ENCODE measurements at regions not wholly inside any gene's neighbourhood (a gene's known extent, or its start where the extent isn't known, plus 50 kb on each side); places are given as distances from the start of the nearest gene placed in this dataset.

- no peak overlapping the region for H3K27ac Mint-ChIP-seq
- H3K9me2 ChIP-seq (ENCODE audit: insufficient read depth) = peaks cover 13% of the 10 kb centered on the region
- no peak overlapping the region for H3K4me2 ChIP-seq
- H4K20me1 ChIP-seq (replicated peaks; ENCODE audit: insufficient read depth) = no peaks in the 10 kb centered on the region
- ATAC-seq (no peak), DNase-seq (ENCODE audit: low spot score) (no peak)
- no peaks in the 10 kb centered on the region for H3K27me3 Mint-ChIP-seq (ENCODE audit: insufficient read depth, low read depth, poor library complexity)
- H3K36me3 Mint-ChIP-seq (ENCODE audit: low read depth) = no peaks in the 10 kb centered on the region
- no peaks in the 10 kb centered on the region for H3K4me1 ChIP-seq (ENCODE audit: insufficient read depth)
- H3K27ac ChIP-seq (ENCODE audit: low read depth) = no peak overlapping the region
- no peaks in the 10 kb centered on the region for H3K36me3 ChIP-seq (ENCODE audit: insufficient read depth)
- TF ChIP-seq REST (IDR thresholded peaks at IDR 0.05; ENCODE audit: unreplicated experiment) (no peak), JUNB (IDR thresholded peaks at IDR 0.05; ENCODE audit: unreplicated experiment) (no peak), NANOG (IDR thresholded peaks at IDR 0.05; ENCODE audit: borderline replicate concordance) (no peak), EZH2phosphoT487 (IDR thresholded peaks at IDR 0.05; ENCODE audit: unreplicated experiment) (no peak), STAT1 (IDR thresholded peaks at IDR 0.05; ENCODE audit: unreplicated experiment) (no peak), EZH2 (IDR thresholded peaks at IDR 0.05; ENCODE audit: low read depth, unreplicated experiment) (no peak), ZNF114 (CRISPR knock-in tag; IDR thresholded peaks at IDR 0.05) (no peak), POLR2AphosphoS5 (IDR thresholded peaks at IDR 0.05; ENCODE audit: low read depth) (no peak), ETS1 (IDR thresholded peaks at IDR 0.05) (no peak), CTCF (conservative IDR thresholded peaks at IDR 0.05; ENCODE audit: low read depth in 2 of 2) (no peak), CREB1 (CRISPR knock-in tag; IDR thresholded peaks at IDR 0.05; ENCODE audit: low read depth) (no peak), ZNF462 (CRISPR knock-in tag; IDR thresholded peaks at IDR 0.05) (no peak), ZNF331 (CRISPR knock-in tag; IDR thresholded peaks at IDR 0.05; ENCODE audit: low read depth) (no peak)
- no peaks in the 10 kb centered on the region for H3K4me1 Mint-ChIP-seq
- H2AFZ ChIP-seq = no peak overlapping the region
- H3K79me2 ChIP-seq (replicated peaks; ENCODE audit: insufficient read depth) = no peaks in the 10 kb centered on the region
- no peaks in the 10 kb centered on the region for H3K9me3 Mint-ChIP-seq
- H3K4me3 Mint-ChIP-seq = no peak overlapping the region
- no peak overlapping the region for H3K4me3 ChIP-seq
- no peaks in the 10 kb centered on the region for H3K27me3 ChIP-seq (ENCODE audit: insufficient read depth)
- no peaks in the 10 kb centered on the region for H3F3A ChIP-seq (replicated peaks; ENCODE audit: low read depth)
Observed at GRCh38 chr5:17709011-17709710, 74.9 kb downstream of the TAF11L14 start.
